Hematopoietic multipotent progenitor cell treated with erythropoietin and hydrocortisone succinate and interleukin-3 and kit ligand, for 4 days (in vitro differentiated cells): ENCODE measurements at regions not wholly inside any gene's neighbourhood (a gene's known extent, or its start where the extent isn't known, plus 50 kb on each side); places are given as distances from the start of the nearest gene placed in this dataset.
"Not testable (repeated sequence)": the region's sequence is repeated elsewhere in the genome, so short reads cannot be mapped to it uniquely, and the experiment has no call there.

Source experiments
- DNase-seq: peaks from one replicate; pipeline ENCODE4 v3.0.0-alpha.2; 2015

- DNase-seq: no peak
These were observed 598.9 kb downstream of the RFPL4B start for GRCh38 chr6:112946051-112946450.

DNA sequence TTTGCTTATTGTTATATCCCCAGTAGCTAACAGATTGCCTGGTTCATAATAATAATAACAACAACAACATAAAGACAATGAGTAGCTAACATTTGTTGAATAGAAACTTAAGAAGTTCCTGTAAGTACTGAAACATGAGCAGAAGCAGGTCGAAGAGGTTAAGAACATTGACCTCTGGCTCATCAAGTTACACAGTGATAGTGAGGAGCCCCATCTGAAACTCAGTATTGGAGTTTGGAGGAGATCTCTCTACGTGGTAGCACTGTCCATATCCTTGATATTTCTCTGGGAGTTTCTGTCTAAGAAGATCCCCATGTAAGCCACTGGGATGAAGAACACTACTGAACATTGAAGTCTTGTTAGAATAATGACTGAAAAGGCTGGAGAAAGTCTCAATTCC is 600.4 kb downstream of the RFPL4B start:
- DNase-seq: no peak

DNA sequence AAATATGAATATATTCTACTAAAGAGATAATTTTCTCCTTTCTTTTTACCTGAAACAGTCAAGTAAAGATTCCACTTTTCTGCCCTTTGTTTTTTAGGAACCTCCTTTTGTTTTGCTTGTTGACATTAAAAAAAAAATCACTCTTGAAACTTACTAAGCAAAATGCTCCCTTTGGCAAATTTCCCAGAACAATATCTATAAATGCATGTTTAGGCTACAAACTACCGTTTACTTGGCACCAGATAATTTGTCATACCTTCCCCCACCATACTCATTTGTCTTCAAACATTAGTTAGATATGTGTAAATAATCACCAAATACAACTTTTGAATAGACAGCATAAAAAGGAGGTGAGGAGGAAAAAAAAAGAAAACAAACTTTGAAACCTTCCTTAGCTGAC is 604.7 kb downstream of the RFPL4B start:
- DNase-seq: peak; percentile 73

- DNase-seq: not testable (repeated sequence)
These were observed 608.6 kb downstream of the RFPL4B start for GRCh38 chr6:112955743-112956142.

DNA sequence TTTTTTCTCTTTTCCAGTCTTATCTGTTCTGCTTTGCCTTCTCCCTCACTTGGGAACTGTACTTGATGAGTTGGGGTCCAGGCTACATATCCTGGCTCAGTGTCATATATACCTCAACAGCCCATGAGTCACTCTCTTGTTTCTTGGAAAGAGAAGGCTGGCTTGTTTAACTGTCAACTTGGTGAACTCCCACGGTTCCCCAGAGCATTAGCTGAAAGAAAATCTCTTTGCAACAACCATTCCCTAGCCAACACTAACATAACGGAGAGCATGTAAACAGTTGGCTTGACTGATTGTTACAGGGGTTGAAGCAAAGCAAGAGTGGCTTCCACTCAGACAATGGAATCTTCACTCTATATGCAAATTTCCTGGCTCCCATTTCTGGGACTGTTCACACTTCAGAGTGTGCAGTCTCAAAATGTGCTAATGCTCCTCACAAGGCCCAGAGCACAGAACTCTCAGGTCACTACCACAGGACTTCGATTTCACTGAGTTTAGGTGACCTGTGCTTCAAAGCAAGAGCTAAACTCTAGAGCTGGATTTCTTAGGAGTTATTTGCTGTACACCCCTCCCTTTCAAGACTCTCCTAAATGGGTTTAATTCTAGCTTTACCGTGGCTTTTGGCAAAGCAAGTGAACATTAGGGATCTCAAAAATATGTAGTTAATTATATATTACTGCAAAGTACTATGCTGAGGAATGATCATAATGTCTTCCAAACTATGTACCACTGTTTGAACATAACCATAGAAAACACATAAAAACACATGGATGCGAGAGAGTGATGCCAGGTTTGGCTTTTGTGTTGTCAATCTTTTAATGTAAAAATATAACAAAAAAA is 609.8 kb downstream of the RFPL4B start:
- no peak for DNase-seq

GRCh38 chr6:112957536-112957916 is 610.4 kb downstream of the RFPL4B start:
- no peak for DNase-seq

DNA sequence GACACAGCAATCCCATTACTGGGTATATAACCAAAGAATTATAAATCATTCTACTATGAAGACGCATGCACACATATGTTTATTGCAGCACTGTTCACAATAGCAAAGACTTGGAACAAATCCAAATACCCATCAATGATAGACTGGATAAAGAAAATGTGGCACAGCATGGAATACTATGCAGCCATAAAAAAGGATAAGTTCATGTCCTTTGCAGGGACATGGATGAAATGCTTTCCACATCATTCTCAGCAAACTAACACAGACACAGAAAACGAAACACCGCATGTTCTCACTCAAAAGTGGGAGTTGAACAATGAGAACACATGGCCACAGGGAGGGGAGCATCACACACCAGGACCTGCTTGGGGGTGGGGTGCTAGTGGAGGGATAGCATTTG is 613.0 kb downstream of the RFPL4B start:
- DNase-seq: not testable (repeated sequence)

DNA sequence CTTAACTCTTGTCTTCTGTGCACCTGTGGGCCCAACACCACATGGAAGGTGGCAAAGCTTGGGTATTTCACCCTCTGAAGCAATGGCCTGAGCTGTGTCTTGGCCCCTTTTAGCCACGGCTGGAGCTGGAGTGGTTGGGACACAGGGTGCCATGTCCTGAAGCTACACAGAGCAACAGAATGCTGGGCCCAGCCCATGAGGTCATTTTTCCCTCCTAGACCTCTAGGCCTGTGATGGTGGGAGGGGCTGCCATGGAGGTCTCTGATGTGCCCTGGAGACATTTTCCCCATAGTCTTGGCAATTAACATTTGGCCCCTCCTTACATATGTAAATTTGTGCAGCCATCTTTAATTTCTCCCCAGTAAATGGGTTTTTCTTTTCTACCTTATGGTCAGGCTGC is 620.8 kb downstream of the RFPL4B start:
- DNase-seq: no peak

- DNase-seq: no peak
These were observed 624.5 kb downstream of the RFPL4B start for GRCh38 chr6:112971651-112972050.

GRCh38 chr6:112974931-112975330 is 627.8 kb downstream of the RFPL4B start:
- DNase-seq: not testable (repeated sequence)

DNA sequence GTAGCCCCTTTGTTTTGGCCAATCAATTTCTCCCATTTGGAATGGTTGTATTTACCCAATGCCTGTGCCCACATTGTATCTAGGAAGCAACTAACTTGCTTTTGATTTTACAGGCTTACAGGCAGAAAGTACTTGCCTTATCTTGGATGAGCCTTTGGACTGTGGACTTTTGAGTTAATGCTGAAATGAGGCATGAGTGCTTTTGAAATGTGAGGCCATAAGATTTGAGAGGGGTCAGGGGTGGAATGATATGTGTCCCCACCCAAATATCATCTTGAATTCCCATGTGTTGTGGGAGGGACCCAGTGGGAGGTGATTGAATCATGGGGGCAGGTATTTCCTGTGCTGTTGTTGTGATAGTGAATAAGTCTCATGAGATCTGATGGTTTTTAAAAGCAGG is 629.4 kb downstream of the RFPL4B start:
- not testable (repeated sequence) for DNase-seq

- no peak for DNase-seq
These were observed 632.7 kb downstream of the RFPL4B start for GRCh38 chr6:112979830-112980229.

GRCh38 chr6:112980676-112981075 is 633.5 kb downstream of the RFPL4B start:
- no peak for DNase-seq

DNA sequence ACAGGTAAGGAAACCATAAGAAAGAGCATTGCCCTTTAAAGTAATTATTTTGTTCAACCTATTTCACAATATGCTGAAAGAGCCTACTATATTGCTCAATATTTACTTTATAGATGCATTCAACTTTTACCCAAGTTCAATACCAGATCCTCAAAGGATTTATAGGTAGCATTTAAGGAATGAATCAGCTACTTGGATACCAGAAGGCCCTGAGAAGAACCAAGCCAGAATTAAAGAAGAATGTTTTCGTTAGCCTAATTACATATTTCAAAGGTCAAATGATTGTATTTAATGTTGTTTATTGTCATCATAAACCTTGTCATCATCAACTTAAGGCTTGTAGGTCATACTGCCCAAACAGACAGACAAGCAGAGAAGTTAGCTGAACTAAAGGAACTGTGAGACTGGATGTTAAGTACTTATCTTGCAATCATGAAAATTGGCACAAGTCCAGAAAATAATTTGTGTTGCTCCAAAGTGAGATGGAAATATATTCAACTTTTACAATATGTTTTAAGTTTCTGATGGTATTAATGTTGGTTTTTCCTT is 636.7 kb downstream of the RFPL4B start:
- peak; percentile 15 for DNase-seq

DNA sequence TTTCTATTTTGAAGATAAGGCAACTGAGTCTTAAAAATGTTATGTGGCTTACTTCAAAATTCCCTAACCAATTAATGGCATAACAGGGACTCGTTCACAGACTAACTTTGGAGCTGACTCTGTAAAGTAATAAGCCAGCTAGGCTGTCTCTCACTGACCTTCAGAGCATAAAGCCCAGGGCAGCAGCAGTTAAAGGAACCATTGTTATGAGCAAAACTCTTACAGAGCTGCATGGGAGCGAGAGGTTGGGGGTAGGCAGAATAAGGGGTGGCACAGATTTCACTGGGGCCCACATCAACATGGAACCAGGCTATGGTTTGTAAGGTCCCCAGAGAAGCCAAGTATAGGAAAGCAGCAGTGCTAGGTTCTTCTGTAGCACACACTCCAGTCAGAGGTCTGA is 637.8 kb downstream of the RFPL4B start:
- DNase-seq: no peak

DNA sequence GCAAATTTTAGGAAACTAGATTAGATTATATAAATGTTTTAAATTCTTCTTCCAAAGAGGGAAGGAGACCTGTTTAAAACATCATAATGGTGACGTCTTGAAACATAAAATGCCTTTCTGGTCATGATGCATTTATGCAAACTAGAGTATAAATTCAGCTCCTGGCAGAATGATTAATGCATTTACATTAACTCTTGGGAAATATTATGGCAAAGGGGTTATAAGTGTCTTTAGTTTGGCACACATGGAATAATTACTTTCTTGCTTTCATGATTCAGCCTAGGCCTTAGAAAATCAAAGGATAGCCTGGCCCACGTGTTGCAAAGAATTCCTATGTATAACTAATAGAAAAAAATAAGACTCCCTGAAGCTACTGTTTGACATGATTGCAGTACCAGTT is 639.2 kb downstream of the RFPL4B start:
- DNase-seq: no peak

DNA sequence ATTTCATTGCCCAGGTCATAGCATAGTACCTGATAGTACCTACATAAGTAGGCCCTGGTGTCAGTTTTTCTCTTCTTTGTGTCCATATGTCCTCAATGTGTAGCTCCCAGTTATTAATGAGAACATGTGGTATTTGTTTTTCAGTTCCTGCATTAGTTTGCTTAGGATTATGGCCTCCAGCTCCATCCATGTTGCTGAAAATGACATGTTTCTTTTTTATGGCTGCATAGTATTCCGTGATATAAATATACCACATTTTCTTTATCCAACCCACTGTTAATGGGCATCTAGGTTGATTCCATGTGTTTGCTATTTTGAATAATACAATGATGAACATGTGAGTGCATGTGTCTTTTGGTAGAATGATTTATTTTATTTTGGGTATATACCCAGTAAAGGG is 641.6 kb downstream of the RFPL4B start:
- DNase-seq: no peak

DNA sequence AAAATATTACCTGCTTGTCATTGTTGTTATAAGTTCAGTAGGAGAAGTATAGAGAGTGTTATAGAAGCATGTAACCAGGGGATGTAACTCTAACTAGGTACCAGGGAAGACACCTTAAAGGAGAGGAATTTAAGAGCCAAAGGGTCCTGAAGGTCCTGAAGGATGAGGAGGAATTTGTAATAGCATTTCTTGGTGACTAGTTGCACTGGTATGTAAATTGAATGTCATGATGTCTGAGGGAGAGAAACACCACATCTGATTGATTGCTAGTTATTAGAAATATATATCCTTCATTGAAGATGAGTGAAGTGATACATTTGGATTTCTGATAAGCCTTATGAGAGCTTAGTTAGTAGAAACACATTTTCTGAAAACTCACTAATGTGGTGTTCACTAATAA is 643.8 kb downstream of the RFPL4B start:
- no peak for DNase-seq

DNA sequence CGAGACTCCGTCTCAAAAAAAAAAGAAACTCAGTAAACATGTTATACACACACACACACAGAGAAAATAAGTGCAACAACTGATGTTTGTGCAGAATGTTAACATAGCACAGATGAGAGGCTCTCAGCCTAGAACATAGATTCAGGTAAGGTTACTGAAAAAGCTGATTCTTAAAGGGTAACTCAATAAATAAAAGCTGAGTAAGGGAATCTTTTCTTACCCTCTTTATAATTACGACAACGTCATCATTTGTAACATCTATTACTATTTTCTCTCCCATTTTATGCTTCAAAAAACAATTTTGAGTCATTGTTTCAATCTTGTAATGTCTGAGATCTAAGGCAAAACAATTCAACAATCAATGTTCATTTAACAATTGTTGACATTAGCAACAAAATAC is 644.8 kb downstream of the RFPL4B start:
- no peak for DNase-seq

DNA sequence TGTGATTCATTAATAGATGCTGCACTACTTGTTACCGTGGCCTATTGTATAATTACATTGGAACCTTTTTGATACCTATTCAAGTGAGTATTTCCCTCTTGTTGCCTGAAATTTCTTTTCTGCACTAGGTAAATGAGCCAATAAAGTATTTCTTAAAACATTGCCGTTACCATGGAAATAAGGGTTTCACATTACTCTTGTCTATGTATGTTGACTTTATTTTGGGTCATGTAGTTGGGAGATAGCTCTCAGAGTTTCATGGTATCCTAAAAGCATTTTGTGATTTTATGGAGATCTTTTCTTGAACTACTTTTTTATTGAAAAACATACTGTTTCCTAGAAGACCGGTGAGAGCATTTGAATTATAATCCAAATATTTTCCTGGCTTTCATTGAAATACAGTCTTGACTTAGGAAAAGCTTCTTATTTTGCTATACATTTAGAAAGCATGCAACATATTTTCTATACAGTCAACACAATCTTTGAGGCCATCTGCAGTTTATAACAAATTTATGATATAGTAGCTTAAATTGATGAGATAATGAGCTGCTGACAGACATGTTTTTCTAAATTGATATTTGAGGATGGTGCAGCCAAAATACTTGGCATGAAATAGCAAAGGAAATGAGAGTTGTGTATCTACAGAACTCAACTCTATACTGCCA is 650.4 kb downstream of the RFPL4B start:
- DNase-seq: no peak

DNA sequence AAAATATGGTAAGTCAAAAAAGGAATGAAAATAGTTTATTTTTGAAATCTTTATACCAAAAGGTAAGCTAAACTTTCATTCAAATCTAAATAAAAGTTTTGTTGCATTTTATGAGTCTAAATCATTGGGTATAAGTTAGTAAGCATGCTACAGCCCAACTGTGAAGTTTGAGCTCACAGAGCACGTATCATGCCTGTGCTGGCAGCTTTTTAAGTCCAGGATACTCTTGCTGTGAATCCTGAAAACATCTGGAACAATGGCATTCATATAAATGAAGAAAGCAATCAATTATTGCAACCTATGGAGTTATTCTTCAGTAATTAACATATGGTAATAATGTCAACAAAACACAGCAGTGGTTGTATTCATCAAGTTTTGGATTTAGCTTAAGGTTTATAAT is 656.9 kb downstream of the RFPL4B start:
- DNase-seq: no peak

DNA sequence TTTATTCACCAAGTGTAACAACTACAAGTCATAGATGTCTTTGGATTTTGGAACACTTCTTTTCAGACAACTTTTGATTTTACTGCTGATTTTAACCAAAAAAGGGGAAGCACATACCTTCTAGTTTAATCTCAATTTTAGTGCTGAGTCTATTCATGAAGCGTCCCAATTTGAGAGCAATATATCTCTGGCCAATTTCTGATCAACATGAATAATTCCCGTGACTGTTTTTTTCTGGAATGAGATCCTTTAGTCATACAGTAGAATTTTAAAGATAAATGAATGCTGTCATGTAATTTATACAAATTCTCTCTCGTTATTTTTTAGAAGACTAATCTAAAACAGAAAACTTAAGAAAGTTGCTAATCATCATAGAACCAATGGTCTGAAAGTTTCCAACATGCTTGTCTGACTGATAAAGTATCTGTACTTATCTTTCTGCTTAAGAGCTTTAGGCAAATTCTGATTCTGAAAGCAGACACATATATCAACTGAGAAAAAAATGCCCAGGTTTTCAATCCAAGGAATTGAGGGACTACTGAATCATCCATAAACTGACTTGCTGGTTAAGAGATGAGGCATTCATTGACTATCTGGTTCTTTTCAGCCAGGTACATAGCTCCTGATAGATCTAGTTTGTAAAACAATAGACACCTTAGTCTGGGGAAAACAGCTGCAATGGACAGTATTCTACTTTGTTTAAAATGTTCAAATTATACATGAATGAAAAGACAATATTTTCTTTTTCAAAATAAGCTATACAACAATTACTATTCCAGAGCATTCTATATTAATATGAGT is 657.5 kb downstream of the RFPL4B start:
- DNase-seq: no peak

DNA sequence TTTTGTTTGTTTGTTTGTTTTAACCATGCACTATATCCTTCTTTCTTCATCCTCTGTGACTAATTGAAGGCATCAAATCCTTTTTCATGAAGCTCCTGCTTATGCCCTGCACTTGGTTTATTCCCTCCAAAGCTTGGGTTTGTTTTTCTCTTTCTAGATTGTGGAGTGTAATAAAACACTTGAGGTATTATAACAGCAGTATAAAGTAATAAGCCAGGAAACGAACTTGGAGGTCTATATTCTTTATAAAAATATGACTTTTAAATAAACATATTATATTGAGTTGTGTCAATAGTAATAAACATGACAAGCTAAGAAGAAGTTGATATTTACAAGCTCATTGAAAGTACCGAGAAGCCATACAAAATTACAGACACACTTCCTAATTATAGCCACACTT is 659.4 kb downstream of the RFPL4B start:
- DNase-seq: no peak
